ENCODE measurements at regions not wholly inside any gene's neighbourhood (a gene's known extent, or its start where the extent isn't known, plus 50 kb on each side); places are given as distances from the start of the nearest gene placed in this dataset.

DNA sequence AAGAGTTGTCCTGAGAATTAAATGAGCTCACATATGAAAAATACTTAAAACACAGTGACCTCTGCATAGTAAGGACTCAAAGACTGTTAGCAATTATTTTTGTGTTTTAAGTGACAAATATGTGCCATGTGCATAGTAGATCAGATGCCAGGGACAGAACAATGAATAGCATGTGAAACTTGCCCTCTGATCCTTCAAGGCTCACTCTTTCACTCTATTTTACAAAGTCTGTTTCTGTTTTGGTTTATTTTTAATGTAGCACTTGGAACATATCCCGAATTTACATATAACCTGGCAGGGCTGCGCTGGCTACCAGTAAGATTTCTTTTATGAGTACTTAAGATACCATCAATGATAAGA lies 135.5 kb upstream of the TNFAIP3 start:
- TF ChIP-seq POLR2A (IDR thresholded peaks at IDR 0.05), result no peak
- TF ChIP-seq, protein P1, sequence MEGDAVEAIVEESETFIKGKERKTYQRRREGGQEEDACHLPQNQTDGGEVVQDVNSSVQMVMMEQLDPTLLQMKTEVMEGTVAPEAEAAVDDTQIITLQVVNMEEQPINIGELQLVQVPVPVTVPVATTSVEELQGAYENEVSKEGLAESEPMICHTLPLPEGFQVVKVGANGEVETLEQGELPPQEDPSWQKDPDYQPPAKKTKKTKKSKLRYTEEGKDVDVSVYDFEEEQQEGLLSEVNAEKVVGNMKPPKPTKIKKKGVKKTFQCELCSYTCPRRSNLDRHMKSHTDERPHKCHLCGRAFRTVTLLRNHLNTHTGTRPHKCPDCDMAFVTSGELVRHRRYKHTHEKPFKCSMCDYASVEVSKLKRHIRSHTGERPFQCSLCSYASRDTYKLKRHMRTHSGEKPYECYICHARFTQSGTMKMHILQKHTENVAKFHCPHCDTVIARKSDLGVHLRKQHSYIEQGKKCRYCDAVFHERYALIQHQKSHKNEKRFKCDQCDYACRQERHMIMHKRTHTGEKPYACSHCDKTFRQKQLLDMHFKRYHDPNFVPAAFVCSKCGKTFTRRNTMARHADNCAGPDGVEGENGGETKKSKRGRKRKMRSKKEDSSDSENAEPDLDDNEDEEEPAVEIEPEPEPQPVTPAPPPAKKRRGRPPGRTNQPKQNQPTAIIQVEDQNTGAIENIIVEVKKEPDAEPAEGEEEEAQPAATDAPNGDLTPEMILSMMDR (IDR thresholded peaks at IDR 0.05), result no peak
